HCT116 (cell line): ENCODE measurements at regions not wholly inside any gene's neighbourhood (a gene's known extent, or its start where the extent isn't known, plus 50 kb on each side); places are given as distances from the start of the nearest gene placed in this dataset.

Experiments
- ATAC-seq: fragments of 200-7000 bp; cut with Tn5 transposase; 2 replicates; pipeline ENCODE4 v1.9.1; 2020; ENCODE audit warnings: mild to moderate bottlenecking, moderate library complexity
- BruUV-seq: library from RNA; stranded (reverse); fragments of 400-500 nt; replicated peaks from 2 replicates; lab custom pipeline; 2021; lab: Mats Ljungman, UMichigan
- CTCF ChIA-PET: fragments of 300-600 bp; sonication (Branson Sonifier 250); formaldehyde crosslinking; loops from one replicate; lab custom pipeline; 2021; ENCODE audit warnings: antibody characterized with exemption; lab: Charles Lee
- POLR2A ChIA-PET: fragments of 300-600, 350-600 bp; sonication (Branson Sonifier 250); formaldehyde crosslinking; loops from one replicate; lab custom pipeline; 2021; ENCODE audit warnings: antibody characterized with exemption; lab: Charles Lee
- RAD21 ChIA-PET, 2 experiments: fragments of 300-600 bp; sonication (Branson Sonifier 250); formaldehyde crosslinking; loops; one replicate each; lab custom pipeline; 2023; ENCODE audit warnings: low total read pairs in 2 of 2; ENCODE audit not compliant: uncharacterized antibody in 2 of 2, unreplicated experiment in 2 of 2, low non-redundant PET in 1 of 2; lab: Charles Lee
- DNase-seq: peaks from one replicate; pipeline ENCODE4 v3.0.0-alpha.2; 2010; ENCODE audit warnings: low read depth, low spot score
- H2AFZ ChIP-seq: fragments of 200-600 bp; shearing (Covaris generic), sonication (generic); 2 replicates; pipeline ENCODE4 v1.6.1; 2017; ENCODE audit warnings: low read depth, mixed run types, mixed read lengths, antibody characterized with exemption, low read length; ENCODE audit not compliant: poor library complexity, severe bottlenecking
- H3K27ac ChIP-seq: 2 replicates; pipeline ENCODE4 v1.5.1; 2012; ENCODE audit warnings: low read depth, low read length
- H3K27me3 ChIP-seq: fragments of 200-600 bp; sonication (generic); 2 replicates; pipeline ENCODE4 v1.6.1; 2016; ENCODE audit warnings: mixed run types, low read length, mixed read lengths; ENCODE audit not compliant: insufficient read depth
- H3K36me3 ChIP-seq, 2 experiments: fragments of 200-500 bp in 1 of 2; fragments of 200-600 bp in 1 of 2; sonication (Bioruptor generic) in 1 of 2; sonication (generic) in 1 of 2; 2 replicates each; pipeline versions ENCODE4 v1.5.1 to v1.6.1; 2014 to 2016; ENCODE audit warnings: low read length in 2 of 2, inconsistent platforms in 1 of 2, mixed read lengths in 1 of 2, mixed run types in 1 of 2; ENCODE audit not compliant: insufficient read depth in 2 of 2, control insufficient read depth in 1 of 2
- H3K4me1 ChIP-seq, 2 experiments: fragments of 200-600 bp in 1 of 2; sonication (generic) in 1 of 2; 2 replicates each; pipeline versions ENCODE4 v1.5.1 to v1.6.1; 2012 to 2017; ENCODE audit warnings: low read length in 2 of 2, inconsistent platforms in 1 of 2, mild to moderate bottlenecking in 1 of 2, mixed read lengths in 1 of 2, mixed run types in 1 of 2, moderate library complexity in 1 of 2; ENCODE audit not compliant: insufficient read depth in 2 of 2, control insufficient read depth in 1 of 2
- H3K4me2 ChIP-seq: fragments of 200-600 bp; sonication (generic); 2 replicates; pipeline ENCODE4 v1.6.1; 2017; ENCODE audit warnings: mixed run types, low read length, mixed read lengths
- H3K4me3 ChIP-seq, 2 experiments: fragments of 200-600 bp in 1 of 2; sonication (generic) in 1 of 2; replicated peaks in 1 of 2; 2 replicates each; pipeline ENCODE4 v1.5.1; 2011 to 2016; ENCODE audit warnings: low read length in 2 of 2, control low read depth in 1 of 2, low read depth in 1 of 2, mild to moderate bottlenecking in 1 of 2, mixed read lengths in 1 of 2, mixed run types in 1 of 2
- H3K79me2 ChIP-seq: fragments of 200-600 bp; sonication (generic); 2 replicates; pipeline ENCODE4 v1.6.1; 2017; ENCODE audit warnings: mild to moderate bottlenecking, mixed run types, low read length, moderate library complexity, mixed read lengths; ENCODE audit not compliant: insufficient read depth
- H3K9ac ChIP-seq: fragments of 200-600 bp; sonication (generic); 2 replicates; pipeline ENCODE4 v1.6.1; 2016; ENCODE audit warnings: low read length, mixed read lengths
- H3K9me2 ChIP-seq: fragments of 200-600 bp; sonication (generic), shearing (Covaris generic); 2 replicates; pipeline ENCODE4 v1.6.1; 2017; ENCODE audit warnings: mixed run types, mild to moderate bottlenecking, moderate library complexity; ENCODE audit not compliant: insufficient read depth
- H3K9me3 ChIP-seq, 2 experiments: fragments of 200-500 bp in 1 of 2; fragments of 200-600 bp in 1 of 2; sonication (Bioruptor generic) in 1 of 2; sonication (generic) in 1 of 2; 2 replicates each; pipeline ENCODE4 v1.6.1; 2014 to 2017; ENCODE audit warnings: low read length in 2 of 2, mixed read lengths in 2 of 2, inconsistent platforms in 1 of 2, low read depth in 1 of 2, mild to moderate bottlenecking in 1 of 2, mixed run types in 1 of 2, moderate library complexity in 1 of 2; ENCODE audit not compliant: control insufficient read depth in 1 of 2, insufficient read depth in 1 of 2
- H4K20me1 ChIP-seq: fragments of 200-600 bp; sonication (generic), shearing (Covaris generic); 2 replicates; pipeline ENCODE4 v1.6.1; 2017; ENCODE audit warnings: mixed run types, mild to moderate bottlenecking, moderate library complexity; ENCODE audit not compliant: insufficient read depth
- CEBPB ChIP-seq: IDR thresholded peaks from 2 replicates; pipeline ENCODE4 v1.6.1; 2012; ENCODE audit warnings: low read depth
- ELF1 ChIP-seq: IDR thresholded peaks from 2 replicates; pipeline ENCODE4 v1.6.1; 2012; ENCODE audit warnings: low read depth, borderline replicate concordance
- EZH2 ChIP-seq: fragments of 200-600 bp; sonication (generic); IDR thresholded peaks from 2 replicates; pipeline ENCODE4 v1.6.1; 2017; ENCODE audit warnings: antibody characterized with exemption, mixed run types
- EZH2phosphoT487 ChIP-seq: fragments of 200-600 bp; IDR thresholded peaks from 2 replicates; pipeline ENCODE4 v1.6.1; 2018; ENCODE audit warnings: antibody characterized with exemption, borderline replicate concordance
- JUND ChIP-seq: IDR thresholded peaks from 2 replicates; pipeline ENCODE4 v1.6.1; 2012
- POLR2A ChIP-seq: IDR thresholded peaks from 2 replicates; pipeline ENCODE4 v1.7.0; 2011; ENCODE audit warnings: borderline replicate concordance; ENCODE audit not compliant: insufficient read depth, insufficient read length; ENCODE audit errors: extremely low read depth
- SP1 ChIP-seq: IDR thresholded peaks from 2 replicates; pipeline ENCODE4 v1.6.1; 2012; ENCODE audit warnings: low read depth
- SRF ChIP-seq: IDR thresholded peaks from 2 replicates; pipeline ENCODE4 v1.6.1; 2012; ENCODE audit warnings: low read depth
- YY1 ChIP-seq: IDR thresholded peaks from 2 replicates; pipeline ENCODE4 v1.6.1; 2011; ENCODE audit warnings: low read length, low read depth, moderate library complexity, mild to moderate bottlenecking; ENCODE audit not compliant: insufficient replicate concordance; ENCODE audit errors: extremely low read depth
- intact Hi-C: fragments of 100-400 bp; cut with micrococcal nuclease; formaldehyde crosslinking; loops from 2 replicates; pipeline ENCODE4 v1.10.0; 2022
- TF ChIP-seq, protein P1 (sequence below): IDR thresholded peaks from 2 replicates; pipeline ENCODE4 v1.6.1; 2012
- TF ChIP-seq, protein P2 (sequence below): IDR thresholded peaks from 2 replicates; pipeline ENCODE4 v1.6.1; 2011; ENCODE audit warnings: mild to moderate bottlenecking, low read length, moderate library complexity; ENCODE audit not compliant: insufficient replicate concordance; ENCODE audit errors: extremely low read depth

DNA sequence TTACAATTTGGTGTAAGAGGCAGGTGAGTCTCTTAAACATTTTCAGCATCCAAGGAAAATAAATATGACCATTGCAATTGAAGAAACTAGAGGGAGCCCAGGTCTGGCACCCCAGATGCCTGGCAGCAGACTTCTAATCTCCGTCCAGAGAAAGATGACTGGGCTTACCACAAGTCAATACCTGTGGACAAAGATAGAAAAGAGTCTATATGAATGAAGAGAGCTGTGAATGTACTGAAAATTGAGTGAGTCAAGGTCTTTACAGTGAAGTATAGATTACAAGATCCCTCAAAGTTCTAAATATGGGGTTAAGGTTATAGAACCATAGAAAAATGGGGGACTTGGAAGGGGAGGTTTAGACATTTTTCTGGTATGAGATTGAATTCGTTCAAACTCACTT is 827.4 kb upstream of the NR2F2 start:
- no peak for ATAC-seq
- CTCF ChIA-PET = no interaction called here
- no peaks in the 10 kb centered on the region for H3K36me3 ChIP-seq

DNA sequence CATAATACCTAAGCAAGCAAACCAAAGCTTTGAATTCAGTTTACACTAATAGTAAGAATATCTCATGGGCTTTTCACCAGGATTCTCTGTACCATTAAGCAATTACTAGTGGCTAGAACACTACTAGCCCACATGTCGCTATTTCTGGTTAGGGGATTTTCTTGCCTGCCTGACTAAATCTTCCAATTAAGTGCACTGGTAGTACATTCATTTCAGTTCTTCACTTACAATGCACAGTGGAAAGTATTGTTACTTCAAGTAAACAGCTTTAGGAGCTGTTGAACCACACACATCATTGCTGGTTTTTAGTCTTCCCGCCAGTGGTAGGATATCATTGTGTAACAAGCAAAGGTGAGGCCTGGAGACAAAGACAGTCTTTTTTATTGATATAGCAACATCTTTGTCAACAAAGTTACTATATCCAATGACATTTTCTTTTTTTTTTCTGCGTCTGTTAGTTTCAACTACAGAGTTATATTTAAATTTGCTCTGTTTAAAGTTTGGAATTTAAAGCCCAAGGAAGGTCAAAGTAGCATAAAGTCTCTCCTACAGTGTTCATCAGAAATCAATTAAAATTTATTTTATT is 826.8 kb upstream of the NR2F2 start:
- RAD21 ChIA-PET = no interaction called here
- intact Hi-C loops = no loop called here
- no TSS peak for BruUV-seq
- Histone ChIP-seq H3K4me3 (no peak overlapping the region), H3K27ac (no peak overlapping the region), H3K79me2 (no peaks in the 10 kb centered on the region), H2AFZ (no peak overlapping the region), H3K9ac (no peak overlapping the region), H3K36me3 (no peaks in the 10 kb centered on the region), H3K27me3 (no peaks in the 10 kb centered on the region), H3K4me1 (no peaks in the 10 kb centered on the region), H3K9me2 (no peaks in the 10 kb centered on the region), H3K4me2 (no peak overlapping the region), H4K20me1 (no peaks in the 10 kb centered on the region), H3K9me3 (no peaks in the 10 kb centered on the region)
- CTCF ChIA-PET = no interaction called here
- POLR2A ChIA-PET = no interaction called here
- ATAC-seq (no peak), DNase-seq (no peak)
- TF ChIP-seq JUND (no peak), EZH2phosphoT487 (no peak)

More for the DNA sequence above, 827.4 kb upstream of the NR2F2 start:
- H3K27me3 ChIP-seq = no peaks in the 10 kb centered on the region
- intact Hi-C loops = no loop called here
- no peaks in the 10 kb centered on the region for H3K79me2 ChIP-seq
- no peak overlapping the region for H3K27ac ChIP-seq
- ChIA-PET POLR2A (no interaction called here), RAD21 (no interaction called here)
- H3K4me2 ChIP-seq = no peak overlapping the region
- H4K20me1 ChIP-seq = no peaks in the 10 kb centered on the region
- H3K4me3 ChIP-seq = no peak overlapping the region
- no peaks in the 10 kb centered on the region for H3K9me3 ChIP-seq
- no peak overlapping the region for H3K9ac ChIP-seq
- H3K9me2 ChIP-seq = no peaks in the 10 kb centered on the region
- no peak for DNase-seq
- BruUV-seq = no TSS peak
- no peak overlapping the region for H2AFZ ChIP-seq
- TF ChIP-seq YY1 (no peak), SRF (no peak), JUND (no peak), ELF1 (no peak), SP1 (no peak), EZH2 (no peak), POLR2A (no peak), CEBPB (no peak)
- TF ChIP-seq, protein P1, sequence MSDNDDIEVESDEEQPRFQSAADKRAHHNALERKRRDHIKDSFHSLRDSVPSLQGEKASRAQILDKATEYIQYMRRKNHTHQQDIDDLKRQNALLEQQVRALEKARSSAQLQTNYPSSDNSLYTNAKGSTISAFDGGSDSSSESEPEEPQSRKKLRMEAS = no peak
- TF ChIP-seq, protein P2, sequence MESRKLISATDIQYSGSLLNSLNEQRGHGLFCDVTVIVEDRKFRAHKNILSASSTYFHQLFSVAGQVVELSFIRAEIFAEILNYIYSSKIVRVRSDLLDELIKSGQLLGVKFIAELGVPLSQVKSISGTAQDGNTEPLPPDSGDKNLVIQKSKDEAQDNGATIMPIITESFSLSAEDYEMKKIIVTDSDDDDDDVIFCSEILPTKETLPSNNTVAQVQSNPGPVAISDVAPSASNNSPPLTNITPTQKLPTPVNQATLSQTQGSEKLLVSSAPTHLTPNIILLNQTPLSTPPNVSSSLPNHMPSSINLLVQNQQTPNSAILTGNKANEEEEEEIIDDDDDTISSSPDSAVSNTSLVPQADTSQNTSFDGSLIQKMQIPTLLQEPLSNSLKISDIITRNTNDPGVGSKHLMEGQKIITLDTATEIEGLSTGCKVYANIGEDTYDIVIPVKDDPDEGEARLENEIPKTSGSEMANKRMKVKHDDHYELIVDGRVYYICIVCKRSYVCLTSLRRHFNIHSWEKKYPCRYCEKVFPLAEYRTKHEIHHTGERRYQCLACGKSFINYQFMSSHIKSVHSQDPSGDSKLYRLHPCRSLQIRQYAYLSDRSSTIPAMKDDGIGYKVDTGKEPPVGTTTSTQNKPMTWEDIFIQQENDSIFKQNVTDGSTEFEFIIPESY = no peak
- H3K4me1 ChIP-seq = no peaks in the 10 kb centered on the region
